AG09319 (cell line): ENCODE measurements at regions not wholly inside any gene's neighbourhood (a gene's known extent, or its start where the extent isn't known, plus 50 kb on each side); places are given as distances from the start of the nearest gene placed in this dataset.

Source experiments
- DNase-seq: peaks from one replicate; pipeline ENCODE4 v3.0.0-alpha.2; 2010; ENCODE audit warnings: low read depth; ENCODE audit errors: extremely low read depth
- CTCF ChIP-seq: IDR thresholded peaks from 2 replicates; pipeline ENCODE4 v1.5.1; 2011; ENCODE audit warnings: low read depth, mild to moderate bottlenecking, inconsistent platforms, low read length, moderate library complexity

GRCh38 chr2:118689456-118689855 is 158.0 kb downstream of the EN1 start:
- TF ChIP-seq CTCF = no peak
- DNase-seq = no peak

- no peak for DNase-seq
- TF ChIP-seq CTCF = no peak
Measured at GRCh38 chr2:118689033-118689432, 158.4 kb downstream of the EN1 start.

GRCh38 chr2:118687698-118688097 is 159.8 kb downstream of the EN1 start:
- no peak for DNase-seq
- TF ChIP-seq CTCF = no peak

DNA sequence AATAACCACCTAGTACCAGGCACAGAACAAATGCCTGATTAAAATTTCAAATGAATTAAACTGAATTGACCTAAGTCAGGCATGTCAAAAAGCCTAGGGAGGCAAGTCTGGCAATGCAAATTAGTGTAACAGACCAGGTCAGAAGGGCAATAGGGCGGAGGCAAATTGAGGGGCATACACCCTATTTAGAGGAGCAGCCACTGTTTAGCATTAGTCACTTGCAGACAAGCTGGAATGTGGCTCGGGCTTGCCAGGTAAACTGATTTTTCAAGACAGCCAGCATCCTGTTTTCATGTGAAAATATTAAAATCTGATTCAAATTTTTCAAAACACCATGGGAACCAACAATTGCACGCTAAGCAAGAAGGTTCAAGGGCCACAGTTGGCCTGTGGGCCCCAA is 160.3 kb downstream of the EN1 start:
- no peak for TF ChIP-seq CTCF
- DNase-seq = no peak

DNA sequence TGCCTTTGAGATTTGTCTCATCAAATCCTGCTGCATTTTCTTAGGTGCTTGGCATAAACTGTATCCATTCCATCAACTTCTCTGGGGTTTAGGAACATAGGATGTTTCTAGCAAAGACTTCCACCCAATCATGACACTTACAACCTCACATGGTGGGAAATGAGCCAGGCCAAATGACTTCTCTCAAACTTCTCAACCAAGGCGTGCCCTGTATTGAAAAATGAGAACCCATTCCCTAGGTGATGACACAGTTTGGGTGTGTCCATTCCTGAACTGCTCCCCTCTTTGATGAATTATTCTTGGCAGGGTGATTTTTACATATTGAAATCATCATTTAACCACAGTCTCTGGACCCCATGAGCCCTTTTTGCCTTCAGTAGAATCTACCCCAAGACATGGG is 161.1 kb downstream of the EN1 start:
- peak; percentile 30 for DNase-seq
- TF ChIP-seq CTCF = no peak

- no peak for DNase-seq
- no peak for TF ChIP-seq CTCF
Measured at GRCh38 chr2:118683460-118683859, 164.0 kb downstream of the EN1 start.

GRCh38 chr2:118678985-118679384 is 168.5 kb downstream of the EN1 start:
- DNase-seq = no peak
- TF ChIP-seq CTCF = no peak
